B cell (primary cell): ENCODE measurements at regions not wholly inside any gene's neighbourhood (a gene's known extent, or its start where the extent isn't known, plus 50 kb on each side); places are given as distances from the start of the nearest gene placed in this dataset.

Source experiments
- ATAC-seq: fragments of 200-7000 bp; cut with Tn5 transposase; one replicate; pipeline ENCODE4 v1.10.0; 2021; ENCODE audit warnings: low read depth, mild to moderate bottlenecking, moderate number of reproducible peaks, moderate library complexity
- CTCF ChIA-PET: fragments of 350-600 bp; sonication (Branson Sonifier 250); formaldehyde crosslinking; loops from one replicate; lab custom pipeline; 2021; ENCODE audit warnings: antibody characterized with exemption, inconsistent platforms; lab: Charles Lee
- POLR2A ChIA-PET: fragments of 350-600 bp; sonication (Branson Sonifier 250); formaldehyde crosslinking; loops from one replicate; lab custom pipeline; 2021; ENCODE audit warnings: antibody characterized with exemption; lab: Charles Lee
- DNase-seq: peaks from one replicate; pipeline ENCODE4 v3.0.0; 2013
- H2AFZ ChIP-seq: 2 replicates; pipeline ENCODE4 v1.6.1; 2012; ENCODE audit warnings: mild to moderate bottlenecking, low read depth, low read length; ENCODE audit not compliant: insufficient read depth, poor library complexity, severe bottlenecking
- H3K27ac ChIP-seq, 2 donors: 1 replicate in 1 of 2; 2 replicates in 1 of 2; pipeline ENCODE4 v1.5.1; 2012 to 2013; ENCODE audit warnings: low read length in 2 of 2, mild to moderate bottlenecking in 2 of 2, moderate library complexity in 1 of 2
- H3K27me3 ChIP-seq, 4 experiments: fragments of 200-600 bp in 1 of 4; sonication (generic) in 1 of 4; replicated peaks in 1 of 4; 1 replicate in 2 of 4; 2 replicates in 2 of 4; pipeline versions ENCODE4 v1.6.1 to v1.7.0; 2013 to 2016; ENCODE audit warnings: low read length in 3 of 4, mild to moderate bottlenecking in 2 of 4, mixed read lengths in 1 of 4, moderate library complexity in 1 of 4; ENCODE audit not compliant: insufficient read depth in 4 of 4, control insufficient read depth in 3 of 4; ENCODE audit errors: control extremely low read depth in 1 of 4
- H3K36me3 ChIP-seq, 2 experiments: replicated peaks in 1 of 2; 1 replicate in 1 of 2; 2 replicates in 1 of 2; pipeline versions ENCODE4 v1.6.1 to v1.7.1; 2013; ENCODE audit warnings: low read length in 1 of 2; ENCODE audit not compliant: insufficient read depth in 2 of 2, control insufficient read depth in 1 of 2; ENCODE audit errors: control extremely low read depth in 1 of 2, extremely low read depth in 1 of 2
- H3K4me1 ChIP-seq, 2 donors: fragments of 200-600 bp in 1 of 2; sonication (generic) in 1 of 2; 1 replicate in 1 of 2; 2 replicates in 1 of 2; pipeline versions ENCODE4 v1.5.1 to v1.6.1; 2013 to 2017; ENCODE audit warnings: low read length in 2 of 2; ENCODE audit not compliant: control insufficient read depth in 2 of 2, insufficient read depth in 2 of 2
- H3K4me2 ChIP-seq: replicated peaks from 2 replicates; pipeline ENCODE3; 2012; ENCODE audit warnings: mild to moderate bottlenecking, low read depth, low read length; ENCODE audit not compliant: poor library complexity, severe bottlenecking
- H3K4me3 ChIP-seq, 5 experiments: fragments of 200-600 bp in 1 of 5; sonication (generic) in 1 of 5; 1 replicate in 3 of 5; 2 replicates in 2 of 5; pipeline versions ENCODE4 v1.5.1 to v1.7.0; 2011 to 2016; ENCODE audit warnings: low read length in 4 of 5, mild to moderate bottlenecking in 4 of 5, low read depth in 2 of 5, control low read depth in 1 of 5, moderate library complexity in 1 of 5; ENCODE audit not compliant: insufficient read depth in 1 of 5; ENCODE audit errors: control extremely low read depth in 1 of 5, extremely low read depth in 1 of 5
- H3K79me2 ChIP-seq: fragments of 200-600 bp; sonication (generic); one replicate; pipeline ENCODE4 v1.6.0; 2016; ENCODE audit warnings: low read length; ENCODE audit not compliant: control insufficient read depth, insufficient read depth
- H3K9ac ChIP-seq: fragments of 200-600 bp; sonication (generic); 2 replicates; pipeline ENCODE4 v1.6.1; 2017; ENCODE audit warnings: mild to moderate bottlenecking, low read length, moderate library complexity
- H3K9me3 ChIP-seq, 3 donors: one replicate each; pipeline versions ENCODE4 v1.6.1 to v1.7.1; 2013; ENCODE audit warnings: low read length in 2 of 3; ENCODE audit not compliant: control insufficient read depth in 2 of 3, insufficient read depth in 1 of 3; ENCODE audit errors: control extremely low read depth in 1 of 3
- H4K20me1 ChIP-seq: 2 replicates; pipeline ENCODE4 v1.6.0; 2012; ENCODE audit warnings: mild to moderate bottlenecking, low read length; ENCODE audit not compliant: insufficient read depth, control insufficient read depth, poor library complexity, severe bottlenecking
- H3K27ac Mint-ChIP-seq: one replicate; pipeline ENCODE4 v1.8.0; 2021; ENCODE audit warnings: mixed read lengths
- H3K27me3 Mint-ChIP-seq: one replicate; pipeline ENCODE4 v1.8.0; 2021; ENCODE audit warnings: mixed read lengths
- H3K4me1 Mint-ChIP-seq: one replicate; pipeline ENCODE4 v1.8.0; 2021; ENCODE audit warnings: mixed read lengths
- H3K4me3 Mint-ChIP-seq: one replicate; pipeline ENCODE4 v1.8.0; 2021; ENCODE audit warnings: mixed read lengths
- H3K9me3 Mint-ChIP-seq: one replicate; pipeline ENCODE4 v1.8.0; 2022; ENCODE audit warnings: mixed read lengths; ENCODE audit not compliant: insufficient read depth
- CTCF ChIP-seq: fragments of 200-600 bp; IDR thresholded peaks from one replicate; pipeline ENCODE4 v1.8.0; 2022; ENCODE audit warnings: antibody characterized with exemption, mild to moderate bottlenecking
- EZH2 ChIP-seq: IDR thresholded peaks from 2 replicates; pipeline ENCODE4 v1.6.1; 2012; ENCODE audit warnings: borderline replicate concordance, low read depth, mild to moderate bottlenecking, moderate library complexity, low read length; ENCODE audit not compliant: insufficient read depth, poor library complexity, severe bottlenecking
- WGBS: methylation state at CpG from one replicate; pipeline ENCODE4 v1.1.5; 2013; ENCODE audit warnings: missing lambda C conversion rate; ENCODE audit not compliant: insufficient coverage; 5-methylcytosine and 5-hydroxymethylcytosine counted together
- intact Hi-C: fragments of 100-400 bp; cut with micrococcal nuclease; formaldehyde crosslinking; loops from one replicate; pipeline ENCODE4 v1.10.0; 2022

- H3K4me2 ChIP-seq: no peak overlapping the region
- H4K20me1 ChIP-seq: no peaks in the 10 kb centered on the region
- H3K4me1 ChIP-seq: no peaks in the 10 kb centered on the region
- no peaks in the 10 kb centered on the region for H3K27me3 ChIP-seq
- no peak overlapping the region for H2AFZ ChIP-seq
- ATAC-seq (no peak), DNase-seq (no peak)
- H3K4me3 Mint-ChIP-seq: no peak overlapping the region
- no peaks in the 10 kb centered on the region for H3K9me3 ChIP-seq
- no peak overlapping the region for H3K9ac ChIP-seq
- no peaks in the 10 kb centered on the region for H3K79me2 ChIP-seq
- no peaks in the 10 kb centered on the region for H3K27me3 Mint-ChIP-seq
- no peaks in the 10 kb centered on the region for H3K4me1 Mint-ChIP-seq
- CTCF ChIA-PET: no interaction called here
- no peak overlapping the region for H3K27ac Mint-ChIP-seq
- H3K4me3 ChIP-seq: no peak overlapping the region
- WGBS: no CpG with 5 or more reads among the region's 2 CpGs
- peaks cover 2% of the 10 kb centered on the region for H3K9me3 Mint-ChIP-seq
- no peaks in the 10 kb centered on the region for H3K36me3 ChIP-seq
- intact Hi-C loops: no loop called here
- POLR2A ChIA-PET: no interaction called here
- TF ChIP-seq CTCF: no peak
- TF ChIP-seq EZH2: no peak
- H3K27ac ChIP-seq: no peak overlapping the region
Measured at GRCh38 chr4:45539142-45539814, 584.6 kb downstream of the GABRG1 start.

GRCh38 chr4:45530498-45530897, 593.4 kb downstream of the GABRG1 start:
- no peak for TF ChIP-seq CTCF
- no peak for TF ChIP-seq EZH2
- Histone ChIP-seq H3K4me3 (no peak overlapping the region), H3K79me2 (no peaks in the 10 kb centered on the region), H3K27me3 (no peaks in the 10 kb centered on the region), H3K4me2 (no peak overlapping the region), H4K20me1 (no peaks in the 10 kb centered on the region), H2AFZ (no peak overlapping the region), H3K4me1 (no peaks in the 10 kb centered on the region), H3K27ac (no peak overlapping the region), H3K36me3 (no peaks in the 10 kb centered on the region), H3K9ac (no peak overlapping the region), H3K9me3 (peaks cover 0 to 17% (median 0%) of the 10 kb centered on the region in 3 donors)
- 95% methylated on average over 10 of the region's 14 CpGs for WGBS
- ChIA-PET CTCF (no interaction called here), POLR2A (no interaction called here)
- H3K27me3 Mint-ChIP-seq: no peaks in the 10 kb centered on the region
- ATAC-seq (no peak), DNase-seq (no peak)
- H3K9me3 Mint-ChIP-seq: peaks cover 2% of the 10 kb centered on the region
- no peak overlapping the region for H3K27ac Mint-ChIP-seq
- H3K4me3 Mint-ChIP-seq: no peak overlapping the region
- H3K4me1 Mint-ChIP-seq: no peaks in the 10 kb centered on the region
- intact Hi-C loops: no loop called here
